WTC11 (cell line): ENCODE measurements at regions not wholly inside any gene's neighbourhood (a gene's known extent, or its start where the extent isn't known, plus 50 kb on each side); places are given as distances from the start of the nearest gene placed in this dataset.

Experiments
- ATAC-seq: fragments of 200-7000 bp; cut with Tn5 transposase; 2 replicates; pipeline ENCODE4 v1.10.0; 2021; ENCODE audit warnings: mild to moderate bottlenecking, moderate library complexity
- CTCF ChIA-PET: fragments of 300-600 bp; sonication (Branson Sonifier 250); formaldehyde crosslinking; loops from one replicate; lab custom pipeline; 2021; ENCODE audit warnings: antibody characterized with exemption; lab: Charles Lee
- POLR2A ChIA-PET: fragments of 350-600 bp; sonication (Branson Sonifier 250); formaldehyde crosslinking; loops from one replicate; lab custom pipeline; 2021; ENCODE audit warnings: antibody characterized with exemption; lab: Charles Lee
- DNase-seq: peaks from one replicate; pipeline ENCODE4 v3.0.0; 2021; ENCODE audit warnings: low spot score
- H3K27ac Mint-ChIP-seq: 2 replicates; pipeline ENCODE4 v1.8.0; 2021; ENCODE audit warnings: mixed read lengths
- H3K27me3 Mint-ChIP-seq: 2 replicates; pipeline ENCODE4 v1.8.0; 2021; ENCODE audit warnings: low read depth, mild to moderate bottlenecking, moderate library complexity, mixed read lengths
- H3K36me3 Mint-ChIP-seq: 2 replicates; pipeline ENCODE4 v1.8.0; 2021; ENCODE audit warnings: mixed read lengths
- H3K4me1 Mint-ChIP-seq: 2 replicates; pipeline ENCODE4 v1.8.0; 2022; ENCODE audit warnings: mixed read lengths
- H3K4me3 Mint-ChIP-seq: 2 replicates; pipeline ENCODE4 v1.8.0; 2021; ENCODE audit warnings: mild to moderate bottlenecking, moderate library complexity, mixed read lengths
- H3K9me3 Mint-ChIP-seq: 2 replicates; pipeline ENCODE4 v1.8.0; 2021; ENCODE audit warnings: mixed read lengths
- CREM ChIP-seq: sonication (generic); formaldehyde crosslinking; IDR thresholded peaks from 2 replicates; pipeline ENCODE4 v1.8.1; 2022; ENCODE audit warnings: mild to moderate bottlenecking, missing genetic modification reagents, moderate library complexity
- ERG ChIP-seq: fragments of 250-450 bp; sonication (Bioruptor Pico); IDR thresholded peaks from 2 replicates; pipeline ENCODE4 v1.8.0; 2021; ENCODE audit warnings: mild to moderate bottlenecking
- FOXJ3 ChIP-seq: sonication (generic); formaldehyde crosslinking; IDR thresholded peaks from 2 replicates; pipeline ENCODE4 v1.9.0; 2021; ENCODE audit warnings: missing genetic modification reagents, mild to moderate bottlenecking, borderline replicate concordance
- MXD4 ChIP-seq: fragments of 250-450 bp; sonication (Bioruptor Pico); IDR thresholded peaks from 2 replicates; pipeline ENCODE4 v1.8.0; 2021; ENCODE audit warnings: mild to moderate bottlenecking, moderate library complexity, borderline replicate concordance
- NR1H2 ChIP-seq: sonication (generic); formaldehyde crosslinking; IDR thresholded peaks from 2 replicates; pipeline ENCODE4 v1.9.0; 2021; ENCODE audit warnings: mild to moderate bottlenecking, moderate library complexity, missing genetic modification reagents
- NR3C1 ChIP-seq: sonication (generic); formaldehyde crosslinking; conservative IDR thresholded peaks from 2 replicates; pipeline ENCODE4 v1.8.1; 2023; ENCODE audit warnings: low read depth, mild to moderate bottlenecking, missing genetic modification reagents
- RORB ChIP-seq: fragments of 250-450 bp; sonication (Bioruptor Pico); IDR thresholded peaks from 2 replicates; pipeline ENCODE4 v1.9.0; 2021; ENCODE audit warnings: mild to moderate bottlenecking
- SP1 ChIP-seq: sonication (generic); formaldehyde crosslinking; conservative IDR thresholded peaks from 2 replicates; pipeline ENCODE4 v1.8.1; 2022; ENCODE audit warnings: missing genetic modification reagents
- USF1 ChIP-seq: sonication (generic); formaldehyde crosslinking; IDR thresholded peaks from 2 replicates; pipeline ENCODE4 v1.8.0; 2022; ENCODE audit warnings: mild to moderate bottlenecking, missing genetic modification reagents
- ZBTB21 ChIP-seq: sonication (generic); formaldehyde crosslinking; IDR thresholded peaks from 2 replicates; pipeline ENCODE4 v1.8.1; 2023; ENCODE audit warnings: mild to moderate bottlenecking, missing genetic modification reagents, borderline replicate concordance
- ZNF219 ChIP-seq: sonication (generic); formaldehyde crosslinking; IDR thresholded peaks from 2 replicates; pipeline ENCODE4 v1.8.0; 2023; ENCODE audit warnings: missing genetic modification reagents, mild to moderate bottlenecking, borderline replicate concordance
- ZNF263 ChIP-seq: sonication (generic); formaldehyde crosslinking; IDR thresholded peaks from 2 replicates; pipeline ENCODE4 v1.8.1; 2022; ENCODE audit warnings: low read depth, mild to moderate bottlenecking, moderate library complexity, missing genetic modification reagents
- TF ChIP-seq, protein P1 (sequence below): fragments of 250-450 bp; sonication (Bioruptor Pico); IDR thresholded peaks from 2 replicates; pipeline ENCODE4 v2.1.2; 2022; ENCODE audit warnings: mild to moderate bottlenecking, moderate library complexity
- TF ChIP-seq, protein P2 (sequence below): sonication (generic); formaldehyde crosslinking; IDR thresholded peaks from 2 replicates; pipeline ENCODE4 v1.8.1; 2023; ENCODE audit warnings: mild to moderate bottlenecking, missing genetic modification reagents, moderate library complexity
- TF ChIP-seq, protein P3 (sequence below): sonication (generic); formaldehyde crosslinking; conservative IDR thresholded peaks from 2 replicates; pipeline ENCODE4 v1.8.1; 2023; ENCODE audit warnings: mild to moderate bottlenecking, low read depth, missing genetic modification reagents, moderate library complexity
- TF ChIP-seq, protein P4 (sequence below): sonication (generic); formaldehyde crosslinking; IDR thresholded peaks from 2 replicates; pipeline ENCODE4 v1.8.0; 2023; ENCODE audit warnings: mild to moderate bottlenecking, missing genetic modification reagents
- TF ChIP-seq, protein P5 (sequence below): sonication (generic); formaldehyde crosslinking; IDR thresholded peaks from 2 replicates; pipeline ENCODE4 v1.8.1; 2023; ENCODE audit warnings: mild to moderate bottlenecking, moderate library complexity, missing genetic modification reagents
- TF ChIP-seq, protein P6 (sequence below): fragments of 250-450 bp; sonication (Bioruptor Pico); IDR thresholded peaks from 2 replicates; pipeline ENCODE4 v1.9.0; 2021; ENCODE audit warnings: moderate library complexity, mild to moderate bottlenecking, inconsistent platforms, borderline replicate concordance
- TF ChIP-seq, protein P7 (sequence below): sonication (generic); formaldehyde crosslinking; IDR thresholded peaks from 2 replicates; pipeline ENCODE4 v1.8.1; 2022; ENCODE audit warnings: low read depth, mild to moderate bottlenecking, moderate library complexity, missing genetic modification reagents, borderline replicate concordance
- TF ChIP-seq, protein P8 (sequence below): sonication (generic); formaldehyde crosslinking; IDR thresholded peaks from 2 replicates; pipeline ENCODE4 v1.8.0; 2022; ENCODE audit warnings: mild to moderate bottlenecking, missing genetic modification reagents

- Mint-ChIP-seq H3K27ac (no peak overlapping the region), H3K4me3 (no peak overlapping the region), H3K4me1 (no peaks in the 10 kb centered on the region), H3K9me3 (peaks cover 21% of the 10 kb centered on the region), H3K36me3 (peaks cover 8% of the 10 kb centered on the region), H3K27me3 (no peaks in the 10 kb centered on the region)
- no peak for DNase-seq
- CTCF ChIA-PET, result no interaction called here
- POLR2A ChIA-PET, result no interaction called here
- ATAC-seq, result no peak
- TF ChIP-seq, protein P1, sequence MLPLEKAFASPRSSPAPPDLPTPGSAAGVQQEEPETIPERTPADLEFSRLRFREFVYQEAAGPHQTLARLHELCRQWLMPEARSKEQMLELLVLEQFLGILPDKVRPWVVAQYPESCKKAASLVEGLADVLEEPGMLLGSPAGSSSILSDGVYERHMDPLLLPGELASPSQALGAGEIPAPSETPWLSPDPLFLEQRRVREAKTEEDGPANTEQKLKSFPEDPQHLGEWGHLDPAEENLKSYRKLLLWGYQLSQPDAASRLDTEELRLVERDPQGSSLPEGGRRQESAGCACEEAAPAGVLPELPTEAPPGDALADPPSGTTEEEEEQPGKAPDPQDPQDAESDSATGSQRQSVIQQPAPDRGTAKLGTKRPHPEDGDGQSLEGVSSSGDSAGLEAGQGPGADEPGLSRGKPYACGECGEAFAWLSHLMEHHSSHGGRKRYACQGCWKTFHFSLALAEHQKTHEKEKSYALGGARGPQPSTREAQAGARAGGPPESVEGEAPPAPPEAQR (CRISPR knock-in tag), result no peak
- TF ChIP-seq NR1H2 (CRISPR knock-in tag) (no peak), ERG (CRISPR knock-in tag) (no peak)
Observed at GRCh38 chr3:118348169-118348557, 686.5 kb downstream of the IGSF11 start.

DNA sequence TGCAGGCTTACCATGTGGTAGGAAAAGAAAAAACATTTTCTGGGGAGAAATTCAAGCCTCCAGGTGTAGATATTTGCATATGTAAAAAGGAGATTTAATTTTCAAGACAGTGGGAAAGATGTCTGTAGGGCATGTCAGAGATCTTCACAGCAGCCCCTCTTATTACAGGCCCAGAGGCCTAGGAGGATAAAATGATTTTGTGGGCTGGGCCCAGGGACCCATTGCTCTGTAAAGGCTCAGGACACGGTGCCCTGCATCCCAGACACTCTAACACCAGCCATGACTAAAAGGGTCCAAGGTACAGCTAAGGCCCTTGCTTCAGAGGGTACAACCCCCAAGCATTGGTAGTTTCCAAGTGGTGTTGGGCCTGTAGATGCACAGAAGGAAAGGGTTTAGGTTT lies 680.1 kb downstream of the IGSF11 start:
- Mint-ChIP-seq H3K27ac (no peak overlapping the region), H3K9me3 (peaks cover 85% of the 10 kb centered on the region), H3K36me3 (peaks cover 58% of the 10 kb centered on the region), H3K4me1 (no peaks in the 10 kb centered on the region), H3K4me3 (no peak overlapping the region), H3K27me3 (no peaks in the 10 kb centered on the region; the same call in 1 of the 2 replicates)
- CTCF ChIA-PET, result no interaction called here
- no peak for ATAC-seq
- TF ChIP-seq MXD4 (CRISPR knock-in tag) (no peak), NR3C1 (CRISPR knock-in tag) (no peak), RORB (CRISPR knock-in tag) (no peak), USF1 (CRISPR knock-in tag) (no peak), SP1 (CRISPR knock-in tag) (no peak), ZBTB21 (CRISPR knock-in tag) (no peak), FOXJ3 (CRISPR knock-in tag) (no peak), CREM (CRISPR knock-in tag) (no peak), ZNF219 (CRISPR knock-in tag) (no peak), ZNF263 (CRISPR knock-in tag) (no peak)
- TF ChIP-seq, protein P2, sequence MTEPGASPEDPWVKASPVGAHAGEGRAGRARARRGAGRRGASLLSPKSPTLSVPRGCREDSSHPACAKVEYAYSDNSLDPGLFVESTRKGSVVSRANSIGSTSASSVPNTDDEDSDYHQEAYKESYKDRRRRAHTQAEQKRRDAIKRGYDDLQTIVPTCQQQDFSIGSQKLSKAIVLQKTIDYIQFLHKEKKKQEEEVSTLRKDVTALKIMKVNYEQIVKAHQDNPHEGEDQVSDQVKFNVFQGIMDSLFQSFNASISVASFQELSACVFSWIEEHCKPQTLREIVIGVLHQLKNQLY (CRISPR knock-in tag), result no peak
- TF ChIP-seq, protein P3, sequence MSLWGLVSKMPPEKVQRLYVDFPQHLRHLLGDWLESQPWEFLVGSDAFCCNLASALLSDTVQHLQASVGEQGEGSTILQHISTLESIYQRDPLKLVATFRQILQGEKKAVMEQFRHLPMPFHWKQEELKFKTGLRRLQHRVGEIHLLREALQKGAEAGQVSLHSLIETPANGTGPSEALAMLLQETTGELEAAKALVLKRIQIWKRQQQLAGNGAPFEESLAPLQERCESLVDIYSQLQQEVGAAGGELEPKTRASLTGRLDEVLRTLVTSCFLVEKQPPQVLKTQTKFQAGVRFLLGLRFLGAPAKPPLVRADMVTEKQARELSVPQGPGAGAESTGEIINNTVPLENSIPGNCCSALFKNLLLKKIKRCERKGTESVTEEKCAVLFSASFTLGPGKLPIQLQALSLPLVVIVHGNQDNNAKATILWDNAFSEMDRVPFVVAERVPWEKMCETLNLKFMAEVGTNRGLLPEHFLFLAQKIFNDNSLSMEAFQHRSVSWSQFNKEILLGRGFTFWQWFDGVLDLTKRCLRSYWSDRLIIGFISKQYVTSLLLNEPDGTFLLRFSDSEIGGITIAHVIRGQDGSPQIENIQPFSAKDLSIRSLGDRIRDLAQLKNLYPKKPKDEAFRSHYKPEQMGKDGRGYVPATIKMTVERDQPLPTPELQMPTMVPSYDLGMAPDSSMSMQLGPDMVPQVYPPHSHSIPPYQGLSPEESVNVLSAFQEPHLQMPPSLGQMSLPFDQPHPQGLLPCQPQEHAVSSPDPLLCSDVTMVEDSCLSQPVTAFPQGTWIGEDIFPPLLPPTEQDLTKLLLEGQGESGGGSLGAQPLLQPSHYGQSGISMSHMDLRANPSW (CRISPR knock-in tag), result no peak
- TF ChIP-seq, protein P4, sequence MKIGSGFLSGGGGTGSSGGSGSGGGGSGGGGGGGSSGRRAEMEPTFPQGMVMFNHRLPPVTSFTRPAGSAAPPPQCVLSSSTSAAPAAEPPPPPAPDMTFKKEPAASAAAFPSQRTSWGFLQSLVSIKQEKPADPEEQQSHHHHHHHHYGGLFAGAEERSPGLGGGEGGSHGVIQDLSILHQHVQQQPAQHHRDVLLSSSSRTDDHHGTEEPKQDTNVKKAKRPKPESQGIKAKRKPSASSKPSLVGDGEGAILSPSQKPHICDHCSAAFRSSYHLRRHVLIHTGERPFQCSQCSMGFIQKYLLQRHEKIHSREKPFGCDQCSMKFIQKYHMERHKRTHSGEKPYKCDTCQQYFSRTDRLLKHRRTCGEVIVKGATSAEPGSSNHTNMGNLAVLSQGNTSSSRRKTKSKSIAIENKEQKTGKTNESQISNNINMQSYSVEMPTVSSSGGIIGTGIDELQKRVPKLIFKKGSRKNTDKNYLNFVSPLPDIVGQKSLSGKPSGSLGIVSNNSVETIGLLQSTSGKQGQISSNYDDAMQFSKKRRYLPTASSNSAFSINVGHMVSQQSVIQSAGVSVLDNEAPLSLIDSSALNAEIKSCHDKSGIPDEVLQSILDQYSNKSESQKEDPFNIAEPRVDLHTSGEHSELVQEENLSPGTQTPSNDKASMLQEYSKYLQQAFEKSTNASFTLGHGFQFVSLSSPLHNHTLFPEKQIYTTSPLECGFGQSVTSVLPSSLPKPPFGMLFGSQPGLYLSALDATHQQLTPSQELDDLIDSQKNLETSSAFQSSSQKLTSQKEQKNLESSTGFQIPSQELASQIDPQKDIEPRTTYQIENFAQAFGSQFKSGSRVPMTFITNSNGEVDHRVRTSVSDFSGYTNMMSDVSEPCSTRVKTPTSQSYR (CRISPR knock-in tag), result no peak
- TF ChIP-seq, protein P5, sequence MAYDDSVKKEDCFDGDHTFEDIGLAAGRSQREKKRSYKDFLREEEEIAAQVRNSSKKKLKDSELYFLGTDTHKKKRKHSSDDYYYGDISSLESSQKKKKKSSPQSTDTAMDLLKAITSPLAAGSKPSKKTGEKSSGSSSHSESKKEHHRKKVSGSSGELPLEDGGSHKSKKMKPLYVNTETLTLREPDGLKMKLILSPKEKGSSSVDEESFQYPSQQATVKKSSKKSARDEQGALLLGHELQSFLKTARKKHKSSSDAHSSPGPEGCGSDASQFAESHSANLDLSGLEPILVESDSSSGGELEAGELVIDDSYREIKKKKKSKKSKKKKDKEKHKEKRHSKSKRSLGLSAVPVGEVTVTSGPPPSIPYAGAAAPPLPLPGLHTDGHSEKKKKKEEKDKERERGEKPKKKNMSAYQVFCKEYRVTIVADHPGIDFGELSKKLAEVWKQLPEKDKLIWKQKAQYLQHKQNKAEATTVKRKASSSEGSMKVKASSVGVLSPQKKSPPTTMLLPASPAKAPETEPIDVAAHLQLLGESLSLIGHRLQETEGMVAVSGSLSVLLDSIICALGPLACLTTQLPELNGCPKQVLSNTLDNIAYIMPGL (CRISPR knock-in tag), result no peak
- TF ChIP-seq, protein P6, sequence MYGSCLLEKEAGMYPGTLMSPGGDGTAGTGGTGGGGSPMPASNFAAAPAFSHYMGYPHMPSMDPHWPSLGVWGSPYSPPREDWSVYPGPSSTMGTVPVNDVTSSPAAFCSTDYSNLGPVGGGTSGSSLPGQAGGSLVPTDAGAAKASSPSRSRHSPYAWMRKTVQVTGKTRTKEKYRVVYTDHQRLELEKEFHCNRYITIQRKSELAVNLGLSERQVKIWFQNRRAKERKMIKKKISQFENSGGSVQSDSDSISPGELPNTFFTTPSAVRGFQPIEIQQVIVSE (CRISPR knock-in tag), result no peak
- TF ChIP-seq, protein P7, sequence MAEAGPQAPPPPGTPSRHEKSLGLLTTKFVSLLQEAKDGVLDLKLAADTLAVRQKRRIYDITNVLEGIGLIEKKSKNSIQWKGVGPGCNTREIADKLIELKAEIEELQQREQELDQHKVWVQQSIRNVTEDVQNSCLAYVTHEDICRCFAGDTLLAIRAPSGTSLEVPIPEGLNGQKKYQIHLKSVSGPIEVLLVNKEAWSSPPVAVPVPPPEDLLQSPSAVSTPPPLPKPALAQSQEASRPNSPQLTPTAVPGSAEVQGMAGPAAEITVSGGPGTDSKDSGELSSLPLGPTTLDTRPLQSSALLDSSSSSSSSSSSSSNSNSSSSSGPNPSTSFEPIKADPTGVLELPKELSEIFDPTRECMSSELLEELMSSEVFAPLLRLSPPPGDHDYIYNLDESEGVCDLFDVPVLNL (CRISPR knock-in tag), result no peak
- TF ChIP-seq, protein P8, sequence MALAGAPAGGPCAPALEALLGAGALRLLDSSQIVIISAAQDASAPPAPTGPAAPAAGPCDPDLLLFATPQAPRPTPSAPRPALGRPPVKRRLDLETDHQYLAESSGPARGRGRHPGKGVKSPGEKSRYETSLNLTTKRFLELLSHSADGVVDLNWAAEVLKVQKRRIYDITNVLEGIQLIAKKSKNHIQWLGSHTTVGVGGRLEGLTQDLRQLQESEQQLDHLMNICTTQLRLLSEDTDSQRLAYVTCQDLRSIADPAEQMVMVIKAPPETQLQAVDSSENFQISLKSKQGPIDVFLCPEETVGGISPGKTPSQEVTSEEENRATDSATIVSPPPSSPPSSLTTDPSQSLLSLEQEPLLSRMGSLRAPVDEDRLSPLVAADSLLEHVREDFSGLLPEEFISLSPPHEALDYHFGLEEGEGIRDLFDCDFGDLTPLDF (CRISPR knock-in tag), result no peak
- POLR2A ChIA-PET, result no interaction called here
- no peak for DNase-seq
